Spleen (tissue), 11 donors: ENCODE measurements at regions not wholly inside any gene's neighbourhood (a gene's known extent, or its start where the extent isn't known, plus 50 kb on each side); places are given as distances from the start of the nearest gene placed in this dataset.

Source experiments
- DNase-seq: peaks from one replicate; pipeline ENCODE4 v3.0.0-alpha.2; 2020
- H3K27ac ChIP-seq, 8 donors: fragments of 200-600 bp; sonication (generic) in 7 of 8; 1 replicate in 4 of 8; 2 replicates in 4 of 8; pipeline versions ENCODE4 v1.5.0 to v1.8.0; 2016 to 2021; ENCODE audit warnings: inconsistent platforms in 4 of 8, mild to moderate bottlenecking in 4 of 8, moderate library complexity in 1 of 8
- H3K27me3 ChIP-seq, 7 donors: fragments of 200-600 bp; sonication (generic) in 6 of 7; replicated peaks in 1 of 7; 1 replicate in 4 of 7; 2 replicates in 3 of 7; pipeline versions ENCODE4 v1.5.0 to v1.8.0; 2016 to 2021; ENCODE audit warnings: inconsistent platforms in 3 of 7, mild to moderate bottlenecking in 1 of 7
- H3K36me3 ChIP-seq, 6 donors: fragments of 200-600 bp; sonication (generic) in 5 of 6; 1 replicate in 4 of 6; 2 replicates in 2 of 6; pipeline versions ENCODE4 v1.5.0 to v1.8.0; 2016 to 2021; ENCODE audit warnings: inconsistent platforms in 2 of 6
- H3K4me1 ChIP-seq, 6 donors: fragments of 200-600 bp; sonication (generic) in 5 of 6; 1 replicate in 3 of 6; 2 replicates in 3 of 6; pipeline versions ENCODE4 v1.5.0 to v1.8.0; 2016 to 2021; ENCODE audit warnings: inconsistent platforms in 3 of 6
- H3K4me3 ChIP-seq, 8 donors: fragments of 200-600 bp; sonication (generic) in 7 of 8; 1 replicate in 4 of 8; 2 replicates in 4 of 8; pipeline versions ENCODE4 v1.5.0 to v1.8.0; 2016 to 2021; ENCODE audit warnings: inconsistent platforms in 4 of 8, mild to moderate bottlenecking in 4 of 8, moderate library complexity in 2 of 8
- H3K9me3 ChIP-seq, 8 donors: fragments of 200-600 bp; sonication (generic) in 7 of 8; 1 replicate in 4 of 8; 2 replicates in 4 of 8; pipeline versions ENCODE4 v1.5.0 to v1.8.0; 2016 to 2021; ENCODE audit warnings: inconsistent platforms in 4 of 8
- CTCF ChIP-seq, 11 experiments: fragments of 200-600 bp in 7 of 11; fragments of 450-650 bp in 4 of 11; sonication (generic) in 4 of 11; IDR thresholded peaks in 8 of 11; conservative IDR thresholded peaks in 3 of 11; 1 replicate in 7 of 11; 2 replicates in 4 of 11; pipeline versions ENCODE4 v1.4.0 to v1.8.0; 2016 to 2021; ENCODE audit warnings: antibody characterized with exemption in 11 of 11, inconsistent platforms in 4 of 11, mild to moderate bottlenecking in 1 of 11
- POLR2A ChIP-seq, 3 donors: fragments of 450-650 bp; IDR thresholded peaks; one replicate each; pipeline ENCODE4 v1.5.1; 2017; ENCODE audit warnings: antibody characterized with exemption in 3 of 3, mild to moderate bottlenecking in 1 of 3
- POLR2AphosphoS5 ChIP-seq, 3 donors: sonication (generic); formaldehyde crosslinking; IDR thresholded peaks; one replicate each; pipeline ENCODE4 v1.5.1; 2017; ENCODE audit warnings: antibody characterized with exemption in 3 of 3
- WGBS, 5 donors: extraction: QIAGEN DNeasy Blood & Tissue Kit in 3 of 5; methylation state at CpG; one replicate each; pipeline versions ENCODE4 v1.1.5 to v1.1.7; 2013 to 2018; 5-methylcytosine and 5-hydroxymethylcytosine counted together
- intact Hi-C: fragments of 100-400 bp; cut with DNase I; formaldehyde crosslinking; loops from one replicate; pipeline ENCODE4 v1.15.0; 2023; ENCODE audit warnings: low total_unique reads
- donor health status: healthy with polysubstance abuse.
- donor health status: DM: no; HTN: no; CAD: no; lungs with moderate emphysema.
- donor health status: DM: no; HTN: no; CAD: no.
- donor health status: Bipolar disorder and iron deficiency.
- donor health status: healthy.
- donor health status: DM: no; HTN: no; CAD: no.
- donor health status: DM: yes; HTN: yes; CAD: no.

- H3K4me3 ChIP-seq, result no peak overlapping the region
- H3K9me3 ChIP-seq, result no peaks in the 10 kb centered on the region
- no peaks in the 10 kb centered on the region for H3K4me1 ChIP-seq
- no peak for DNase-seq
- H3K27me3 ChIP-seq, result peaks cover 0 to 4% (median 0%) of the 10 kb centered on the region in 7 donors
- 68 to 82% (median 72%) methylated on average over 5 of the region's 5 CpGs for WGBS, 5 donors
- H3K36me3 ChIP-seq, result no peaks in the 10 kb centered on the region
- intact Hi-C loops, result no loop called here
- H3K27ac ChIP-seq, result no peak overlapping the region
- no peak for TF ChIP-seq POLR2AphosphoS5 (IDR thresholded peaks at IDR 0.05)
- TF ChIP-seq CTCF (IDR thresholded peaks at IDR 0.05 in 8 of 11, conservative IDR thresholded peaks at IDR 0.05 in 3 of 11), result no peak
- TF ChIP-seq POLR2A (IDR thresholded peaks at IDR 0.05), result no peak
Measured at GRCh38 chr17:15123593-15124263, 141.4 kb downstream of the PMP22 start.

- Histone ChIP-seq H3K9me3 (no peaks in the 10 kb centered on the region), H3K4me3 (no peak overlapping the region), H3K27ac (no peak overlapping the region), H3K27me3 (peaks cover 0 to 4% (median 0%) of the 10 kb centered on the region in 7 donors), H3K4me1 (no peaks in the 10 kb centered on the region), H3K36me3 (no peaks in the 10 kb centered on the region)
- 58 to 82% (median 65%) methylated on average over 4 of the region's 4 CpGs for WGBS, 5 donors
- TF ChIP-seq CTCF (IDR thresholded peaks at IDR 0.05 in 8 of 11, conservative IDR thresholded peaks at IDR 0.05 in 3 of 11), result no peak
- no peak for TF ChIP-seq POLR2A (IDR thresholded peaks at IDR 0.05)
- no peak for TF ChIP-seq POLR2AphosphoS5 (IDR thresholded peaks at IDR 0.05)
- intact Hi-C loops, result no loop called here
- DNase-seq, result no peak
Measured at GRCh38 chr17:15122857-15123256, 142.3 kb downstream of the PMP22 start.

GRCh38 chr17:15121426-15121825, 143.7 kb downstream of the PMP22 start:
- Histone ChIP-seq H3K36me3 (no peaks in the 10 kb centered on the region), H3K27ac (no peak overlapping the region), H3K27me3 (peaks cover 0 to 4% (median 0%) of the 10 kb centered on the region in 7 donors), H3K9me3 (peaks cover 0 to 8% (median 6%) of the 10 kb centered on the region in 8 donors), H3K4me3 (no peak overlapping the region), H3K4me1 (no peaks in the 10 kb centered on the region)
- WGBS, 5 donors, result 51 to 74% (median 57%) methylated on average over 2 of the region's 2 CpGs
- intact Hi-C loops, result no loop called here
- no peak for DNase-seq
- no peak for TF ChIP-seq POLR2A (IDR thresholded peaks at IDR 0.05)
- no peak for TF ChIP-seq POLR2AphosphoS5 (IDR thresholded peaks at IDR 0.05)
- no peak for TF ChIP-seq CTCF (IDR thresholded peaks at IDR 0.05 in 8 of 11, conservative IDR thresholded peaks at IDR 0.05 in 3 of 11)

- 42 to 55% (median 43%) methylated on average over 3 of the region's 3 CpGs for WGBS, 5 donors
- Histone ChIP-seq H3K27ac (no peak overlapping the region), H3K9me3 (peaks cover 0 to 22% (median 17%) of the 10 kb centered on the region in 8 donors), H3K36me3 (no peaks in the 10 kb centered on the region), H3K4me3 (no peak overlapping the region), H3K27me3 (peaks cover 0 to 4% (median 0%) of the 10 kb centered on the region in 7 donors), H3K4me1 (no peaks in the 10 kb centered on the region)
- TF ChIP-seq CTCF (IDR thresholded peaks at IDR 0.05 in 8 of 11, conservative IDR thresholded peaks at IDR 0.05 in 3 of 11) (no peak), POLR2A (IDR thresholded peaks at IDR 0.05) (no peak), POLR2AphosphoS5 (IDR thresholded peaks at IDR 0.05) (no peak)
- DNase-seq, result no peak
- intact Hi-C loops, result no loop called here
Measured at GRCh38 chr17:15119968-15120367, 145.2 kb downstream of the PMP22 start.
